Nephron (organoid): ENCODE measurements at regions not wholly inside any gene's neighbourhood (a gene's known extent, or its start where the extent isn't known, plus 50 kb on each side); places are given as distances from the start of the nearest gene placed in this dataset.
"Not testable (repeated sequence)": the region's sequence is repeated elsewhere in the genome, so short reads cannot be mapped to it uniquely, and the experiment has no call there.

Source experiments
- H3K27ac Mint-ChIP-seq, 3 experiments: 2 replicates each; pipeline ENCODE4 v1.8.0; 2020; ENCODE audit warnings: mixed read lengths in 3 of 3, mild to moderate bottlenecking in 2 of 3, moderate library complexity in 1 of 3
- H3K27me3 Mint-ChIP-seq: 2 replicates; pipeline ENCODE4 v1.8.0; 2021; ENCODE audit warnings: low read depth, mild to moderate bottlenecking, moderate library complexity, mixed read lengths
- H3K36me3 Mint-ChIP-seq: 2 replicates; pipeline ENCODE4 v1.8.0; 2020; ENCODE audit warnings: low read depth, mixed read lengths
- H3K4me1 Mint-ChIP-seq: 2 replicates; pipeline ENCODE4 v1.8.0; 2020; ENCODE audit warnings: mixed read lengths
- H3K4me3 Mint-ChIP-seq, 3 experiments: 2 replicates each; pipeline ENCODE4 v1.8.0; 2020; ENCODE audit warnings: mild to moderate bottlenecking in 3 of 3, mixed read lengths in 3 of 3, moderate library complexity in 2 of 3
- H3K9me3 Mint-ChIP-seq: 2 replicates; pipeline ENCODE4 v1.8.0; 2020; ENCODE audit warnings: mixed read lengths
- TF ChIP-seq, protein P1 (sequence below), 3 experiments: fragments of 200-600 bp; sonication (generic); IDR thresholded peaks; one replicate each; pipeline ENCODE4 v1.5.0; 2021; ENCODE audit warnings: antibody characterized with exemption in 3 of 3; ENCODE audit not compliant: unreplicated experiment in 3 of 3

DNA sequence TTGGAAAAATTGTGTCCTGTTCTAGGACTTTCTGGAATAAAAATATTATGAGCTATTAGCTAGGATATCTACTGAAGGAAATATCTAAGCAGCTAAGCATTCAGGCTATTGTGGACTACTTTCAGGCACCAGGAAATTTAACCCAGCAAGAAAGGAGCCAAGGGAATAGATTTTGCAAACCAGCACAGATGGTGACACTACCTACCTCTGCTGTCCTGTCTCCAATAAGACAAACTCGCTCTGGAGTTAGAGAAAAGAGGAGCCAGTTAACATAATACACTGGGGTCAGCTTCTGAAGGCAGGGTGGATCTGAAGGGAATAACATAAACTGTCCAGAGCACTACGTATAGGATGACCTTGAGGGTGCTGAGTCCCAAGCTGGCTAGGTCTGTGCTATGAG lies 223.7 kb upstream of the PRSS58 start:
- H3K36me3 Mint-ChIP-seq = no peaks in the 10 kb centered on the region
- no peak overlapping the region for H3K4me3 Mint-ChIP-seq
- H3K27ac Mint-ChIP-seq = no peak overlapping the region
- TF ChIP-seq, protein P1, sequence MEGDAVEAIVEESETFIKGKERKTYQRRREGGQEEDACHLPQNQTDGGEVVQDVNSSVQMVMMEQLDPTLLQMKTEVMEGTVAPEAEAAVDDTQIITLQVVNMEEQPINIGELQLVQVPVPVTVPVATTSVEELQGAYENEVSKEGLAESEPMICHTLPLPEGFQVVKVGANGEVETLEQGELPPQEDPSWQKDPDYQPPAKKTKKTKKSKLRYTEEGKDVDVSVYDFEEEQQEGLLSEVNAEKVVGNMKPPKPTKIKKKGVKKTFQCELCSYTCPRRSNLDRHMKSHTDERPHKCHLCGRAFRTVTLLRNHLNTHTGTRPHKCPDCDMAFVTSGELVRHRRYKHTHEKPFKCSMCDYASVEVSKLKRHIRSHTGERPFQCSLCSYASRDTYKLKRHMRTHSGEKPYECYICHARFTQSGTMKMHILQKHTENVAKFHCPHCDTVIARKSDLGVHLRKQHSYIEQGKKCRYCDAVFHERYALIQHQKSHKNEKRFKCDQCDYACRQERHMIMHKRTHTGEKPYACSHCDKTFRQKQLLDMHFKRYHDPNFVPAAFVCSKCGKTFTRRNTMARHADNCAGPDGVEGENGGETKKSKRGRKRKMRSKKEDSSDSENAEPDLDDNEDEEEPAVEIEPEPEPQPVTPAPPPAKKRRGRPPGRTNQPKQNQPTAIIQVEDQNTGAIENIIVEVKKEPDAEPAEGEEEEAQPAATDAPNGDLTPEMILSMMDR (IDR thresholded peaks at IDR 0.05; ENCODE audit: unreplicated experiment in 3 of 3) = no peak
- H3K4me1 Mint-ChIP-seq = no peaks in the 10 kb centered on the region
- no peaks in the 10 kb centered on the region for H3K27me3 Mint-ChIP-seq
- H3K9me3 Mint-ChIP-seq = no peaks in the 10 kb centered on the region

GRCh38 chr7:142478479-142479220 lies 220.8 kb upstream of the PRSS58 start:
- Mint-ChIP-seq H3K27ac (peak overlapping the region in 2 of 3 experiments; percentile 5 to 14), H3K4me1 (no peaks in the 10 kb centered on the region), H3K27me3 (no peaks in the 10 kb centered on the region), H3K9me3 (no peaks in the 10 kb centered on the region), H3K36me3 (no peaks in the 10 kb centered on the region), H3K4me3 (no peak overlapping the region)
- TF ChIP-seq, protein P1 (IDR thresholded peaks at IDR 0.05; ENCODE audit: unreplicated experiment in 3 of 3) = peak; percentile 37 to 47 (median 43)

- H3K4me1 Mint-ChIP-seq, H3K4me3 Mint-ChIP-seq, H3K9me3 Mint-ChIP-seq, H3K27me3 Mint-ChIP-seq, H3K27ac Mint-ChIP-seq, H3K36me3 Mint-ChIP-seq: not testable (repeated sequence)
Measured at GRCh38 chr7:142477801-142478200, 219.9 kb upstream of the PRSS58 start.

DNA sequence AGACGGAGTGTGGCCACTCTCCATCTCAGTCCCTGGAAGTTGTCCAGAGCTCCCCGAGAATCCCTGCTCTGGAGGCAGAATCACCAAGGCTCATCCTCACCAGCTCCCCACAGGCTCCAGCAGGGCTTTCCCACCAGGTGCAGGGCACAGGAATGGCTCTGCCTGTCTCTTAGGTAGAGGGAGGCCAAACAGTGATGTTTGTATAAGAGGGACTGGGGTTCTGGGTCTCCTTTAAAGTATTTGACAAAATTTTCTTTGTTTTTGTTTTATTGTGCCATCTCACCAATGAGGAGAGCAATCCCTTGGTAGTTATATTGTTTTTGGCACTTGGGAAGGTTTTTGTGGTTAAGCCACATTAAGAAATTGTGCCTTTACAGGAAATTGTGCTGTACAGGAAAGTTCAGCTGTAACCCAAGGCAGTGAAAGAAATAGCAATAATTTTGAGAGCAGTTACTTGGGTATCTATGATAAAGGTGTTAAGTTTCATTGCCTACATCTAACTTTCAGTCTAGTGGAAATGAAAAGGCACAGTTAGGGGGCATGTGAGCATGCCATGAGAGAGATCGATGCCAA lies 219.3 kb upstream of the PRSS58 start:
- H3K4me3 Mint-ChIP-seq = no peak overlapping the region
- H3K27ac Mint-ChIP-seq = no peak overlapping the region
- no peaks in the 10 kb centered on the region for H3K4me1 Mint-ChIP-seq
- H3K36me3 Mint-ChIP-seq = no peaks in the 10 kb centered on the region
- TF ChIP-seq, protein P1 (IDR thresholded peaks at IDR 0.05; ENCODE audit: unreplicated experiment in 3 of 3) = no peak
- H3K27me3 Mint-ChIP-seq = no peaks in the 10 kb centered on the region
- H3K9me3 Mint-ChIP-seq = no peaks in the 10 kb centered on the region

DNA sequence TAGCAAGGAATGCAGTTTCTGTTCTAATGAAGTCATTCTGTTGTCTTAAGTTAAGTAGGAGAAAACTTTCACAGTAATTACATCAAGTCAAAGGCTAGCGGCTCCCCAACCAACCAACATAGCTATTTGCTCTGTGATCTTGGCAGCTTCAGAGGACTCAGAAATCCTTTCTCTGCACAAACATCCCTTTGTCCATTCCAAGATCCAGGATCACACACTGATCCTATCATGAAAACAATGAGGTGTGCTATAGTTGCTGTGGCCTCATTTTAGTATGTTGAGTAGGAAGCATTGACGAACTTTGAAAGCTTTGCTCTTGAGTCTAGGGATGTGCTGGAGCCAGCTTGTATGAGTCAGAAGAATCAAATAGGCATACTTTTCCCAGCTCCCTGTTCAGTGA lies 218.2 kb upstream of the PRSS58 start:
- TF ChIP-seq, protein P1 (IDR thresholded peaks at IDR 0.05; ENCODE audit: unreplicated experiment in 3 of 3) = no peak
- H3K9me3 Mint-ChIP-seq = no peaks in the 10 kb centered on the region
- no peak overlapping the region for H3K27ac Mint-ChIP-seq
- H3K27me3 Mint-ChIP-seq = no peaks in the 10 kb centered on the region
- H3K4me3 Mint-ChIP-seq = no peak overlapping the region
- no peaks in the 10 kb centered on the region for H3K4me1 Mint-ChIP-seq
- H3K36me3 Mint-ChIP-seq = no peaks in the 10 kb centered on the region

DNA sequence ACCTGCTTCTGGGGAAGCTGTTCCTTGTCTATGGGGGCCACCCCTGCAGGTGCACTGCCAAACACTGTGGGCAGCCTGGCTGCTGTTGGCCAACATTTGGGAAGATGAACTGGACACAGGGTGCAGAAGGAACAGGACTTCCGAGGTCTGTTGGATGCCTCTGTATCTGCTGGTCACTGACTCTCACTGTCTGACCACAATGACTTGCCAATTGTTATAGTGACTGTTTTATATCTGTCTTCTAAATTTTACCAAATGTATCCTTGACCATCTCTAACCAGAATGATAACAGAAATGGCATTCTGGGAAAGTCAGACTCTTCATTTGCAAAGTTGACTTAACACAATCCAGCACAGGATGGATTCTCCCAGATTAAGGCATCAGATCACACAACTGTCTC lies 214.0 kb upstream of the PRSS58 start:
- Mint-ChIP-seq H3K4me1 (no peaks in the 10 kb centered on the region), H3K4me3 (no peak overlapping the region), H3K27me3 (no peaks in the 10 kb centered on the region), H3K36me3 (no peaks in the 10 kb centered on the region), H3K27ac (no peak overlapping the region), H3K9me3 (no peaks in the 10 kb centered on the region)
- TF ChIP-seq, protein P1 (IDR thresholded peaks at IDR 0.05; ENCODE audit: unreplicated experiment in 3 of 3) = no peak
